Body of pancreas (tissue), 4 donors: ENCODE measurements at regions not wholly inside any gene's neighbourhood (a gene's known extent, or its start where the extent isn't known, plus 50 kb on each side); places are given as distances from the start of the nearest gene placed in this dataset.

ENCODE experiments used
- ATAC-seq: fragments of 150-250 bp; one replicate; pipeline ENCODE4 v1.9.1; 2016
- DNase-seq, 4 donors: peaks; one replicate each; pipeline ENCODE4 v3.0.0-alpha.2; 2019
- H3K27ac ChIP-seq, 4 donors: fragments of 200-600 bp; sonication (generic); 1 replicate in 3 of 4; 2 replicates in 1 of 4; pipeline versions ENCODE4 v1.5.1 to v1.6.1; 2016 to 2019; ENCODE audit warnings: mild to moderate bottlenecking in 1 of 4, mixed read lengths in 1 of 4, moderate library complexity in 1 of 4
- H3K27me3 ChIP-seq, 2 donors: fragments of 200-600 bp; sonication (generic); one replicate each; pipeline ENCODE4 v1.6.0; 2016; ENCODE audit warnings: mild to moderate bottlenecking in 1 of 2
- H3K36me3 ChIP-seq, 2 donors: fragments of 200-600 bp; sonication (generic); replicated peaks in 1 of 2; 2 replicates each; pipeline ENCODE4 v1.5.1; 2016; ENCODE audit warnings: low read depth in 2 of 2; ENCODE audit not compliant: insufficient read depth in 1 of 2
- H3K4me1 ChIP-seq: fragments of 200-600 bp; sonication (generic); one replicate; pipeline ENCODE4 v1.6.0; 2016
- H3K4me3 ChIP-seq, 2 donors: fragments of 200-600 bp; sonication (generic); 1 replicate in 1 of 2; 2 replicates in 1 of 2; pipeline ENCODE4 v1.5.1; 2016 to 2019
- H3K9me3 ChIP-seq, 3 donors: fragments of 200-600 bp; sonication (generic); 1 replicate in 2 of 3; 2 replicates in 1 of 3; pipeline ENCODE4 v1.5.1; 2016
- CTCF ChIP-seq, 7 experiments: fragments of 450-650 bp in 4 of 7; fragments of 200-600 bp in 3 of 7; sonication (generic) in 3 of 7; IDR thresholded peaks; one replicate each; pipeline ENCODE4 v1.5.1; 2016 to 2019; ENCODE audit warnings: antibody characterized with exemption in 7 of 7
- POLR2A ChIP-seq, 3 donors: fragments of 450-650 bp; IDR thresholded peaks; one replicate each; pipeline ENCODE4 v1.6.1; 2016; ENCODE audit warnings: antibody characterized with exemption in 3 of 3, mild to moderate bottlenecking in 2 of 3
- WGBS, 2 donors: methylation state at CpG; one replicate each; pipeline ENCODE4 v1.1.5; 2017; 5-methylcytosine and 5-hydroxymethylcytosine counted together
- intact Hi-C: fragments of 100-400 bp; cut with DNase I; formaldehyde crosslinking; loops from one replicate; pipeline ENCODE4 v1.15.1; 2023

DNA sequence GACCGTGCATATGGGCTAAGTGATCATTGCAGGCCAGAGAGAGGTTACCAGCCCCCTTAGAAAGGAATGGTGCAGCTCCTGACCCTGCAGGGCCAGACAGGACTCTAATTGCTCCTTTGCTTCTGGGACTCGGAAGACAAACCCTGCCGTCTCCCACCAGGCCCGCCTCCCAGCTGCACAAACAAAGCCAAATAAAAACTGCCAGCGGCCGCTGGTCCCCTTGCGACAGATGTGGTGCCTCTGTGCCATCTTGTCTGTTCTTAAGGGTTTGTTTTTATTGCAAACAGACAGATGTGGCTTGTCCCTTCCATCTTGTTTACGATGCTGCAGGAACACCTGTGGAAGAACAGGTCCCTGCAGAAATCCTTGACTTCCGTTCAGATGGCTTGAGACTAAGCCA lies 434.4 kb upstream of the TSHZ3 start:
- Histone ChIP-seq H3K27ac (no peak overlapping the region), H3K4me1 (no peaks in the 10 kb centered on the region), H3K4me3 (no peak overlapping the region), H3K27me3 (no peaks in the 10 kb centered on the region), H3K9me3 (no peaks in the 10 kb centered on the region), H3K36me3 (no peaks in the 10 kb centered on the region)
- ATAC-seq (no peak), DNase-seq (no peak)
- WGBS, 2 donors, result 28 to 46% methylated on average over 7 to 9 of the region's 9 CpGs
- no peak for TF ChIP-seq CTCF (IDR thresholded peaks at IDR 0.05)
- intact Hi-C loops, result no loop called here

GRCh38 chr19:31784671-31785101 lies 435.4 kb upstream of the TSHZ3 start:
- intact Hi-C loops, result no loop called here
- DNase-seq, result no peak
- H3K27me3 ChIP-seq, result no peaks in the 10 kb centered on the region
- WGBS, 2 donors, result 17 to 20% methylated on average over 2 to 3 of the region's 3 CpGs
- H3K4me1 ChIP-seq, result no peaks in the 10 kb centered on the region
- no peak for ATAC-seq
- TF ChIP-seq POLR2A (IDR thresholded peaks at IDR 0.05), result no peak
- TF ChIP-seq CTCF (IDR thresholded peaks at IDR 0.05), result no peak
- no peak overlapping the region for H3K4me3 ChIP-seq
- H3K9me3 ChIP-seq, result no peaks in the 10 kb centered on the region
- no peak overlapping the region for H3K27ac ChIP-seq
- H3K36me3 ChIP-seq, result no peaks in the 10 kb centered on the region

DNA sequence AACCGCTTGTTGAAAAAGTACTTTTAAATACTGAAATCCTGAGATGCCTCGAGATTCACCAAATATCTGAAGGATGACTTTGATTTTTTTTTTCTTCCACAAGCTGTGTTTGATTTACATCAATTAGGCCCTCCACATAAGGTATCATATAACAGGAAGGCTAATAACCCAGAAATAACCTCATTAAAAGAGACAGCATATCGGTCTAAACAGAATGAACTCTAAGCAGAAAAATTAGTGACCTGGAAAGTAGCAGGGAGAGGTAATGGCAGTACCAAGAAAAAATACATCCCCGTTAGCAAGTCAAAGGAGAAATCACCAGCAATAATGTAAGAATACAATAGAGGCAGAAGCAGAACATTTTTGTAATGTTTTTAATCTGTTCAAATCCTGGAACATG lies 452.4 kb upstream of the TSHZ3 start:
- 56 to 59% methylated on average over 4 of the region's 4 CpGs for whole genome bisulfite sequencing, 2 donors
- no peak for DNase-seq

GRCh38 chr19:31803835-31804446 lies 454.7 kb upstream of the TSHZ3 start:
- Histone ChIP-seq H3K4me3 (no peak overlapping the region), H3K36me3 (no peaks in the 10 kb centered on the region), H3K9me3 (no peaks in the 10 kb centered on the region), H3K27me3 (no peaks in the 10 kb centered on the region), H3K4me1 (no peaks in the 10 kb centered on the region), H3K27ac (no peak overlapping the region)
- ATAC-seq, result no peak
- no peak for DNase-seq
- intact Hi-C loops, result no loop called here
- TF ChIP-seq CTCF (IDR thresholded peaks at IDR 0.05) (no peak), POLR2A (IDR thresholded peaks at IDR 0.05) (no peak)
- WGBS, 2 donors, result 52 to 58% methylated on average over 6 of the region's 6 CpGs

More for the DNA sequence above, 452.4 kb upstream of the TSHZ3 start:
- intact Hi-C loops, result no loop called here
- no peak overlapping the region for H3K4me3 ChIP-seq
- H3K9me3 ChIP-seq, result no peaks in the 10 kb centered on the region
- no peaks in the 10 kb centered on the region for H3K4me1 ChIP-seq
- no peaks in the 10 kb centered on the region for H3K36me3 ChIP-seq
- TF ChIP-seq POLR2A (IDR thresholded peaks at IDR 0.05) (no peak), CTCF (IDR thresholded peaks at IDR 0.05) (no peak)
- H3K27me3 ChIP-seq, result no peaks in the 10 kb centered on the region
- no peak overlapping the region for H3K27ac ChIP-seq
- ATAC-seq, result no peak

GRCh38 chr19:31804668-31805067 lies 455.4 kb upstream of the TSHZ3 start:
- DNase-seq, result no peak
- no peak overlapping the region for H3K27ac ChIP-seq
- H3K27me3 ChIP-seq, result no peaks in the 10 kb centered on the region
- ATAC-seq, result no peak
- intact Hi-C loops, result no loop called here
- no peak overlapping the region for H3K4me3 ChIP-seq
- TF ChIP-seq POLR2A (IDR thresholded peaks at IDR 0.05) (no peak), CTCF (IDR thresholded peaks at IDR 0.05) (no peak)
- H3K36me3 ChIP-seq, result no peaks in the 10 kb centered on the region
- H3K9me3 ChIP-seq, result no peaks in the 10 kb centered on the region
- WGBS, 2 donors, result 53 to 66% methylated on average over 2 of the region's 2 CpGs
- H3K4me1 ChIP-seq, result no peaks in the 10 kb centered on the region
